ENCODE measurements at regions not wholly inside any gene's neighbourhood (a gene's known extent, or its start where the extent isn't known, plus 50 kb on each side); places are given as distances from the start of the nearest gene placed in this dataset.
"Not testable (repeated sequence)": the region's sequence is repeated elsewhere in the genome, so short reads cannot be mapped to it uniquely, and the experiment has no call there.

- TF ChIP-seq, protein P1, sequence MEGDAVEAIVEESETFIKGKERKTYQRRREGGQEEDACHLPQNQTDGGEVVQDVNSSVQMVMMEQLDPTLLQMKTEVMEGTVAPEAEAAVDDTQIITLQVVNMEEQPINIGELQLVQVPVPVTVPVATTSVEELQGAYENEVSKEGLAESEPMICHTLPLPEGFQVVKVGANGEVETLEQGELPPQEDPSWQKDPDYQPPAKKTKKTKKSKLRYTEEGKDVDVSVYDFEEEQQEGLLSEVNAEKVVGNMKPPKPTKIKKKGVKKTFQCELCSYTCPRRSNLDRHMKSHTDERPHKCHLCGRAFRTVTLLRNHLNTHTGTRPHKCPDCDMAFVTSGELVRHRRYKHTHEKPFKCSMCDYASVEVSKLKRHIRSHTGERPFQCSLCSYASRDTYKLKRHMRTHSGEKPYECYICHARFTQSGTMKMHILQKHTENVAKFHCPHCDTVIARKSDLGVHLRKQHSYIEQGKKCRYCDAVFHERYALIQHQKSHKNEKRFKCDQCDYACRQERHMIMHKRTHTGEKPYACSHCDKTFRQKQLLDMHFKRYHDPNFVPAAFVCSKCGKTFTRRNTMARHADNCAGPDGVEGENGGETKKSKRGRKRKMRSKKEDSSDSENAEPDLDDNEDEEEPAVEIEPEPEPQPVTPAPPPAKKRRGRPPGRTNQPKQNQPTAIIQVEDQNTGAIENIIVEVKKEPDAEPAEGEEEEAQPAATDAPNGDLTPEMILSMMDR (IDR thresholded peaks at IDR 0.05), result peak in 3 of 7 experiments; percentile 20 to 65 (median 44)
- TF ChIP-seq POLR2A (IDR thresholded peaks at IDR 0.05), result not testable (repeated sequence)
These were observed 485.4 kb downstream of the TMEM121 start for GRCh38 chr14:106011631-106012360.

Data from body of pancreas (tissue), 4 donors.